ENCODE measurements at regions not wholly inside any gene's neighbourhood (a gene's known extent, or its start where the extent isn't known, plus 50 kb on each side); places are given as distances from the start of the nearest gene placed in this dataset.
A peak's percentile ranks its signal among the peaks of the same experiment; 100 is the strongest.

GRCh38 chr2:150030436-150031190 lies 443.0 kb upstream of the MMADHC start:
- no peak overlapping the region for H3K4me3 ChIP-seq (ENCODE audit: low read length, poor library complexity, severe bottlenecking)

GRCh38 chr2:150028322-150028721 lies 440.7 kb upstream of the MMADHC start:
- H3F3A ChIP-seq (ENCODE audit: low read depth): no peaks in the 10 kb centered on the region
- H3K9me2 ChIP-seq (replicated peaks; ENCODE audit: low read depth, low read length): no peaks in the 10 kb centered on the region
- no peak for TF ChIP-seq EZH2phosphoT487 (IDR thresholded peaks at IDR 0.05; ENCODE audit: borderline replicate concordance)
- no peak for TF ChIP-seq CTCF (conservative IDR thresholded peaks at IDR 0.05; ENCODE audit: low read length)
- no peak overlapping the region for H3K9ac ChIP-seq (ENCODE audit: low read depth, low read length, poor library complexity, severe bottlenecking)
- no peaks in the 10 kb centered on the region for H3K79me2 ChIP-seq (ENCODE audit: insufficient read depth, low read length)
- H3K4me3 ChIP-seq (ENCODE audit: low read length, poor library complexity, severe bottlenecking): no peak overlapping the region
- no peak overlapping the region for H2AFZ ChIP-seq (ENCODE audit: low read length)
- no peaks in the 10 kb centered on the region for H3K27me3 ChIP-seq (ENCODE audit: insufficient read depth, low read length, poor library complexity, severe bottlenecking)
- peaks cover 4% of the 10 kb centered on the region for H4K20me1 ChIP-seq (ENCODE audit: insufficient read depth, low read length, poor library complexity, severe bottlenecking)
- no peaks in the 10 kb centered on the region for H3K9me3 ChIP-seq (ENCODE audit: insufficient read depth, low read depth, low read length)
- no peaks in the 10 kb centered on the region for H3K36me3 ChIP-seq (ENCODE audit: insufficient read depth, low read length)
- no peak overlapping the region for H3K4me2 ChIP-seq (ENCODE audit: low read depth, low read length, poor library complexity, severe bottlenecking)
- peaks cover 18% of the 10 kb centered on the region for H3K4me1 ChIP-seq (ENCODE audit: insufficient read depth, low read length, poor library complexity, severe bottlenecking)

More at GRCh38 chr2:150030436-150031190, 443.0 kb upstream of the MMADHC start:
- Histone ChIP-seq H3K9me2 (replicated peaks; ENCODE audit: low read depth, low read length) (no peaks in the 10 kb centered on the region), H3K27me3 (ENCODE audit: insufficient read depth, low read length, poor library complexity, severe bottlenecking) (no peaks in the 10 kb centered on the region), H3F3A (ENCODE audit: low read depth) (no peaks in the 10 kb centered on the region), H3K9me3 (ENCODE audit: insufficient read depth, low read depth, low read length) (no peaks in the 10 kb centered on the region), H3K79me2 (ENCODE audit: insufficient read depth, low read length) (no peaks in the 10 kb centered on the region), H2AFZ (ENCODE audit: low read length) (no peak overlapping the region), H3K36me3 (ENCODE audit: insufficient read depth, low read length) (no peaks in the 10 kb centered on the region), H4K20me1 (ENCODE audit: insufficient read depth, low read length, poor library complexity, severe bottlenecking) (peaks cover 4% of the 10 kb centered on the region), H3K4me1 (ENCODE audit: insufficient read depth, low read length, poor library complexity, severe bottlenecking) (peaks cover 18% of the 10 kb centered on the region), H3K9ac (ENCODE audit: low read depth, low read length, poor library complexity, severe bottlenecking) (no peak overlapping the region), H3K4me2 (ENCODE audit: low read depth, low read length, poor library complexity, severe bottlenecking) (no peak overlapping the region)
- no peak for TF ChIP-seq EZH2phosphoT487 (IDR thresholded peaks at IDR 0.05; ENCODE audit: borderline replicate concordance)
- no peak for TF ChIP-seq CTCF (conservative IDR thresholded peaks at IDR 0.05; ENCODE audit: low read length)

GRCh38 chr2:150027164-150027563 lies 439.6 kb upstream of the MMADHC start:
- TF ChIP-seq EZH2phosphoT487 (IDR thresholded peaks at IDR 0.05; ENCODE audit: borderline replicate concordance) (no peak), CTCF (conservative IDR thresholded peaks at IDR 0.05; ENCODE audit: low read length) (no peak)
- H3K79me2 ChIP-seq (ENCODE audit: insufficient read depth, low read length): no peaks in the 10 kb centered on the region
- H3K9me2 ChIP-seq (replicated peaks; ENCODE audit: low read depth, low read length): no peaks in the 10 kb centered on the region
- H2AFZ ChIP-seq (ENCODE audit: low read length): no peak overlapping the region
- no peak overlapping the region for H3K9ac ChIP-seq (ENCODE audit: low read depth, low read length, poor library complexity, severe bottlenecking)
- H3K36me3 ChIP-seq (ENCODE audit: insufficient read depth, low read length): no peaks in the 10 kb centered on the region
- peak overlapping the region; percentile 37 for H3K4me2 ChIP-seq (ENCODE audit: low read depth, low read length, poor library complexity, severe bottlenecking)
- H3K9me3 ChIP-seq (ENCODE audit: insufficient read depth, low read depth, low read length): no peaks in the 10 kb centered on the region
- peaks cover 18% of the 10 kb centered on the region for H3K4me1 ChIP-seq (ENCODE audit: insufficient read depth, low read length, poor library complexity, severe bottlenecking)
- no peaks in the 10 kb centered on the region; the same call in 1 of the 2 replicates for H3F3A ChIP-seq (ENCODE audit: low read depth)
- peaks cover 4% of the 10 kb centered on the region for H4K20me1 ChIP-seq (ENCODE audit: insufficient read depth, low read length, poor library complexity, severe bottlenecking)
- no peaks in the 10 kb centered on the region for H3K27me3 ChIP-seq (ENCODE audit: insufficient read depth, low read length, poor library complexity, severe bottlenecking)
- H3K4me3 ChIP-seq (ENCODE audit: low read length, poor library complexity, severe bottlenecking): no peak overlapping the region

All from Loucy (cell line).